GM12878 (cell line): ENCODE measurements at regions not wholly inside any gene's neighbourhood (a gene's known extent, or its start where the extent isn't known, plus 50 kb on each side); places are given as distances from the start of the nearest gene placed in this dataset.

Experiments used
- ATAC-seq: fragments of 200-7000 bp; cut with Tn5 transposase; 3 replicates; pipeline ENCODE4 v1.9.1; 2020; ENCODE audit warnings: mild to moderate bottlenecking, moderate library complexity
- BruUV-seq: library from RNA; stranded (reverse); fragments of 400-500 nt; replicated peaks from 2 replicates; lab custom pipeline; 2021; lab: Mats Ljungman, UMichigan
- CTCF ChIA-PET: fragments of 300-600 bp; sonication (Branson Sonifier 250); formaldehyde crosslinking; extraction: SDS; loops from one replicate; lab custom pipeline; 2021; ENCODE audit warnings: inconsistent platforms; lab: Yijun Ruan, JAX
- POLR2A ChIA-PET: fragments of 350-600 bp; formaldehyde crosslinking; extraction: SDS; loops from one replicate; lab custom pipeline; 2021; ENCODE audit warnings: inconsistent platforms; lab: Charles Lee
- RAD21 ChIA-PET: fragments of 300-600 bp; sonication (Branson Sonifier 250); formaldehyde crosslinking; loops from one replicate; lab custom pipeline; 2023; ENCODE audit warnings: antibody characterized with exemption; ENCODE audit not compliant: unreplicated experiment; lab: Charles Lee
- SMC1A ChIA-PET: fragments of 300-600 bp; sonication (Branson Sonifier 250); formaldehyde crosslinking; loops from one replicate; lab custom pipeline; 2023; ENCODE audit not compliant: unreplicated experiment, uncharacterized antibody; lab: Charles Lee
- DNase-seq: peaks from one replicate; pipeline ENCODE4 v3.0.0-alpha.2; 2011; ENCODE audit warnings: low read depth, low spot score
- FAIRE-seq: peaks from 3 replicates; lab custom pipeline; 2011; peaks lifted over from hg19 to GRCh38; lab: Jason Lieb, UNC
- H2AFZ ChIP-seq: 2 replicates; pipeline ENCODE4 v1.6.0; 2011; ENCODE audit warnings: low read depth, low read length, control low read depth; ENCODE audit not compliant: control insufficient read depth
- H3K27ac ChIP-seq: 2 replicates; pipeline ENCODE4 v1.5.1; 2011; ENCODE audit warnings: control low read depth; ENCODE audit not compliant: control insufficient read depth, insufficient read depth
- H3K27me3 ChIP-seq, 2 experiments: replicated peaks in 1 of 2; 2 replicates each; pipeline versions ENCODE4 v1.6.0 to v1.6.1; 2011; ENCODE audit warnings: low read length in 1 of 2; ENCODE audit not compliant: control insufficient read depth in 2 of 2, insufficient read depth in 2 of 2
- H3K36me3 ChIP-seq, 2 experiments: 2 replicates each; pipeline ENCODE4 v1.5.1; 2011; ENCODE audit warnings: low read length in 1 of 2; ENCODE audit not compliant: control insufficient read depth in 2 of 2, insufficient read depth in 2 of 2
- H3K4me1 ChIP-seq: 2 replicates; pipeline ENCODE4 v1.6.1; 2011; ENCODE audit warnings: mild to moderate bottlenecking, low read length, moderate library complexity, mixed read lengths; ENCODE audit not compliant: control insufficient read depth, insufficient read depth
- H3K4me2 ChIP-seq: 2 replicates; pipeline ENCODE4 v1.6.0; 2011; ENCODE audit warnings: control low read depth; ENCODE audit not compliant: control insufficient read depth, insufficient read depth
- H3K4me3 ChIP-seq: fragments of 200-600 bp; sonication (generic); 2 replicates; pipeline ENCODE4 v1.5.1; 2016
- H3K79me2 ChIP-seq: 2 replicates; pipeline ENCODE4 v1.6.0; 2011; ENCODE audit warnings: low read length; ENCODE audit not compliant: control insufficient read depth, insufficient read depth
- H3K9ac ChIP-seq: 2 replicates; pipeline ENCODE4 v1.8.0; 2011; ENCODE audit warnings: low read length, control low read depth, mixed read lengths; ENCODE audit not compliant: control insufficient read depth, insufficient read depth
- H3K9me3 ChIP-seq: replicated peaks from 3 replicates; pipeline ENCODE4 v1.5.1; 2011; ENCODE audit warnings: mild to moderate bottlenecking, low read length; ENCODE audit not compliant: control insufficient read depth, insufficient read depth
- H4K20me1 ChIP-seq: 2 replicates; pipeline ENCODE4 v1.6.0; 2011; ENCODE audit not compliant: control insufficient read depth, insufficient read depth
- BMI1 ChIP-seq: fragments of 450-650 bp; IDR thresholded peaks from 2 replicates; pipeline ENCODE4 v1.6.1; 2016; ENCODE audit warnings: mild to moderate bottlenecking, moderate library complexity, borderline replicate concordance
- CHD2 ChIP-seq: IDR thresholded peaks from 2 replicates; pipeline ENCODE4 v1.6.1; 2011; ENCODE audit warnings: low read depth, low read length, improper control_type of control experiment, borderline replicate concordance
- HDAC2 ChIP-seq: fragments of 200-600 bp; sonication (generic); IDR thresholded peaks from 2 replicates; pipeline ENCODE4 v1.6.1; 2017
- JUNB ChIP-seq: IDR thresholded peaks from 2 replicates; pipeline ENCODE4 v1.6.1; 2016; ENCODE audit warnings: antibody characterized with exemption, mild to moderate bottlenecking
- LARP7 ChIP-seq: fragments of 450-650 bp; IDR thresholded peaks from 2 replicates; pipeline ENCODE4 v1.6.1; 2017; ENCODE audit warnings: mild to moderate bottlenecking
- MXI1 ChIP-seq: fragments of 150-350 bp; IDR thresholded peaks from 2 replicates; pipeline ENCODE4 v1.6.1; 2011; ENCODE audit warnings: low read depth, mild to moderate bottlenecking, inconsistent platforms, low read length, improper control_type of control experiment
- MYB ChIP-seq: fragments of 150-350 bp; IDR thresholded peaks from 2 replicates; pipeline ENCODE4 v1.6.1; 2014; ENCODE audit warnings: mild to moderate bottlenecking, low read depth, low read length, borderline replicate concordance
- NBN ChIP-seq: fragments of 450-650 bp; IDR thresholded peaks from 2 replicates; pipeline ENCODE4 v1.6.1; 2016
- PML ChIP-seq: IDR thresholded peaks from 2 replicates; pipeline ENCODE4 v1.6.1; 2012; ENCODE audit warnings: low read length, inconsistent platforms
- PRDM15 ChIP-seq: fragments of 450-650 bp; formaldehyde crosslinking; IDR thresholded peaks from 2 replicates; pipeline ENCODE4 v1.4.0; 2020; ENCODE audit warnings: mild to moderate bottlenecking, moderate library complexity
- RB1 ChIP-seq: fragments of 450-650 bp; formaldehyde crosslinking; IDR thresholded peaks from 2 replicates; pipeline ENCODE4 v1.6.1; 2017; ENCODE audit warnings: mild to moderate bottlenecking, borderline replicate concordance
- SUZ12 ChIP-seq: fragments of 200-600 bp; sonication (generic); IDR thresholded peaks from one replicate; pipeline ENCODE4 v1.6.1; 2018; ENCODE audit warnings: antibody characterized with exemption, mild to moderate bottlenecking; ENCODE audit not compliant: unreplicated experiment
- WGBS: methylation state at CpG from one replicate; pipeline ENCODE4 v1.1.6; 2016; ENCODE audit warnings: low lambda C conversion rate; ENCODE audit not compliant: insufficient replicate concordance, insufficient coverage; ENCODE audit errors: missing lambda C conversion rate; 5-methylcytosine and 5-hydroxymethylcytosine counted together
- in situ Hi-C: fragments of 300-500 bp; cut with MboI; formaldehyde crosslinking; loops from 9 replicates; pipeline ENCODE4 v1.14.3; 2018; ENCODE audit warnings: mixed read lengths
- intact Hi-C: fragments of 100-400 bp; cut with micrococcal nuclease; formaldehyde crosslinking; loops from one replicate; pipeline ENCODE4 v1.14.2; 2022; ENCODE audit not compliant: unreplicated experiment

DNA sequence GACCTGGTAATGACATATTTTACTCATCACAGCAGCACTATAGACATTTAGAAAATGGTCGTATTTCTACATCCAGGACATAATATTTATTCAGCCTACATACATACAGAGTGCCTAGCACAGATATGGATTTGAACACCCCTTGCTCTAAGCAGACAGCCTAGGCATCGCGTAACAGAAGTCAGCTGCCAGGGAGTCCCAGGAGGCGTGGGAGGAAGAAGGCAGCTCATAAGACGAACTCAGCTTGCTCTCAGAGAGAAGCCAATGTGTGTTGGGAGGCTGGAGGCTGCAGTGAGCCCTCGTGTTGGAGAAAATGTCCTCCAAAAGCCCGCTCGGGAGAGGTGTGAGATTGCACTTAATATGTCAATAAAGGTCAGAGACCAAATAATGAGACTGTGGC is 131.6 kb downstream of the BCOR start:
- Histone ChIP-seq H3K79me2 (no peaks in the 10 kb centered on the region), H4K20me1 (no peaks in the 10 kb centered on the region), H3K27me3 (no peaks in the 10 kb centered on the region; a peak in 2 of 4 replicates), H3K36me3 (no peaks in the 10 kb centered on the region), H3K9me3 (no peaks in the 10 kb centered on the region; the same call in 1 of the 3 replicates), H3K4me2 (no peak overlapping the region), H2AFZ (no peak overlapping the region), H3K4me3 (no peak overlapping the region), H3K9ac (no peak overlapping the region), H3K27ac (no peak overlapping the region), H3K4me1 (no peaks in the 10 kb centered on the region)
- ChIA-PET RAD21 (no interaction called here), CTCF (no interaction called here), POLR2A (no interaction called here), SMC1A (no interaction called here)
- in situ Hi-C loops = no loop called here
- FAIRE-seq (no peak), ATAC-seq (no peak), DNase-seq (no peak)
- TF ChIP-seq PML (no peak), PRDM15 (no peak), JUNB (no peak), RB1 (no peak), SUZ12 (no peak), NBN (no peak), CHD2 (no peak), HDAC2 (no peak), BMI1 (no peak), MXI1 (no peak), LARP7 (no peak), MYB (no peak)
- intact Hi-C loops = no loop called here
- BruUV-seq = no TSS peak
- WGBS = 10% methylated on average over 8 of the region's 8 CpGs
